ENCODE measurements at regions not wholly inside any gene's neighbourhood (a gene's known extent, or its start where the extent isn't known, plus 50 kb on each side); places are given as distances from the start of the nearest gene placed in this dataset.

- Histone ChIP-seq H3K4me3 (ENCODE audit: control insufficient read depth in 1 of 2, extremely low read depth in 1 of 2, low read length in 1 of 2) (no peak overlapping the region), H3K9me3 (no peaks in the 10 kb centered on the region), H3K4me1 (ENCODE audit: control insufficient read depth in 1 of 2, extremely low read depth in 1 of 2, insufficient read depth in 2 of 2, low read length in 2 of 2) (no peaks in the 10 kb centered on the region), H3K27ac (ENCODE audit: low read length) (no peak overlapping the region), H3K27me3 (replicated peaks in 1 of 2; ENCODE audit: control insufficient read depth in 2 of 2, extremely low read depth in 1 of 2, insufficient read depth in 2 of 2, low read length in 1 of 2) (no peaks in the 10 kb centered on the region), H3K36me3 (ENCODE audit: control insufficient read depth in 2 of 2, extremely low read depth in 1 of 2, insufficient read depth in 1 of 2, low read length in 1 of 2) (no peaks in the 10 kb centered on the region)
- Mint-ChIP-seq H3K27ac (no peak overlapping the region), H3K27me3 (peaks cover 0 to 6% of the 10 kb centered on the region in 2 donors), H3K4me1 (no peaks in the 10 kb centered on the region), H3K4me3 (no peak overlapping the region), H3K36me3 (no peaks in the 10 kb centered on the region), H3K9me3 (no peaks in the 10 kb centered on the region)
- DNase-seq (no peak), ATAC-seq (replicated peaks in 1 of 4) (no peak)
- ChIA-PET CTCF (no interaction called here), POLR2A (no interaction called here)
- 100% methylated on average over 1 of the region's 1 CpG for WGBS (ENCODE audit: insufficient coverage)
Measured at GRCh38 chr7:25678215-25678614, 449.9 kb upstream of the NPVF start.

DNA sequence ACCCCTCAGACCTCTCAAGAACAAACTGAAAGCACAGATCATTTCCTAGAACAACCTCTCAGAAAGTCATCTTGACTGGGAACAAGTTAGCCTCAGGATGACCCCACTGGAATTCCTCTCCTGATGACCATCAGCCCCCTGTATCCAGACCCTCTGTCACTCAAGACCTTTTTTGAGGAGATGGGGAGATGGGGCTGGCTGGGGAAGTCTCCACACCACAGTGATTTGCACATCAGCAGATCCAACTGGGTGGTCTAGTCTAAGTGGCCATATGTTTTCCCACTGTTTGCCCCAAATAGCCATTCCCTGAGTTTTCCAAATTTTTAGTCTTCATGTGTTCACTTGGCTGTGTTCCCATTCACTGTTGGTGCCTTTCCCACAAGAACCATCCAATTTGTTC lies 452.4 kb upstream of the NPVF start:
- Mint-ChIP-seq H3K27ac (no peak overlapping the region), H3K27me3 (peaks cover 9 to 10% of the 10 kb centered on the region in 2 donors), H3K4me1 (peaks cover 0 to 4% (median 2%) of the 10 kb centered on the region in 3 donors), H3K36me3 (no peaks in the 10 kb centered on the region), H3K9me3 (no peaks in the 10 kb centered on the region), H3K4me3 (no peak overlapping the region)
- no peak for ATAC-seq (replicated peaks in 1 of 4)
- no peak for DNase-seq
- ChIA-PET POLR2A (no interaction called here), CTCF (no interaction called here)
- Histone ChIP-seq H3K9me3 (no peaks in the 10 kb centered on the region), H3K27ac (ENCODE audit: low read length) (no peak overlapping the region), H3K4me3 (ENCODE audit: control insufficient read depth in 1 of 2, extremely low read depth in 1 of 2, low read length in 1 of 2) (no peak overlapping the region), H3K36me3 (ENCODE audit: control insufficient read depth in 2 of 2, extremely low read depth in 1 of 2, insufficient read depth in 1 of 2, low read length in 1 of 2) (no peaks in the 10 kb centered on the region), H3K27me3 (replicated peaks in 1 of 2; ENCODE audit: control insufficient read depth in 2 of 2, extremely low read depth in 1 of 2, insufficient read depth in 2 of 2, low read length in 1 of 2) (peaks cover 0 to 3% of the 10 kb centered on the region in 2 experiments), H3K4me1 (ENCODE audit: control insufficient read depth in 1 of 2, extremely low read depth in 1 of 2, insufficient read depth in 2 of 2, low read length in 2 of 2) (no peaks in the 10 kb centered on the region)

DNA sequence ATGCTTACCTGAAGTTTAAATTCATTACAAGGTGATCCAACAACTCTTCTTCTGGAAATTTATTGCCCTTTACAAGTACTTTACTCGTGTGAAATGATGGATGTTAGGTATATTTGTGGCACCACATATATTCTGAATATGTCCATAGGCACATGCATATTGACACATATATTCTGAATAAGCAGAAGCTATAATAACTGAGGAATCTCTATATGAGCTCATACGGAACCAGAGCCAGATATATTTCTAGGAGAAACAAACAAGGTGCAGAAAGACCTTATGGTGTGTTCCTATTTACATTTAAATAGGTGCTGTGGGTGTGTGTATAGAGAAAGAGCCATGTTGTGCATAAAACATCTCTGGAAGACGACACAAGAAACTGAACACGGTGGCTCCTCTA lies 456.1 kb upstream of the NPVF start:
- ATAC-seq (replicated peaks in 1 of 4): no peak
- Mint-ChIP-seq H3K9me3 (no peaks in the 10 kb centered on the region), H3K27me3 (peaks cover 9 to 15% of the 10 kb centered on the region in 2 donors), H3K36me3 (no peaks in the 10 kb centered on the region), H3K27ac (no peak overlapping the region), H3K4me1 (peaks cover 0 to 4% (median 2%) of the 10 kb centered on the region in 3 donors), H3K4me3 (no peak overlapping the region)
- no CpG with 5 or more reads among the region's 4 CpGs for whole genome bisulfite sequencing (ENCODE audit: insufficient coverage)
- Histone ChIP-seq H3K36me3 (ENCODE audit: control insufficient read depth in 2 of 2, extremely low read depth in 1 of 2, insufficient read depth in 1 of 2, low read length in 1 of 2) (no peaks in the 10 kb centered on the region), H3K4me3 (ENCODE audit: control insufficient read depth in 1 of 2, extremely low read depth in 1 of 2, low read length in 1 of 2) (no peak overlapping the region), H3K27me3 (replicated peaks in 1 of 2; ENCODE audit: control insufficient read depth in 2 of 2, extremely low read depth in 1 of 2, insufficient read depth in 2 of 2, low read length in 1 of 2) (peaks cover 0 to 4% of the 10 kb centered on the region in 2 experiments), H3K4me1 (ENCODE audit: control insufficient read depth in 1 of 2, extremely low read depth in 1 of 2, insufficient read depth in 2 of 2, low read length in 2 of 2) (no peaks in the 10 kb centered on the region), H3K27ac (ENCODE audit: low read length) (no peak overlapping the region), H3K9me3 (no peaks in the 10 kb centered on the region)
- POLR2A ChIA-PET: no interaction called here
- CTCF ChIA-PET: no interaction called here
- no peak for DNase-seq

- Histone ChIP-seq H3K27ac (ENCODE audit: low read length) (no peak overlapping the region), H3K4me3 (ENCODE audit: control insufficient read depth in 1 of 2, extremely low read depth in 1 of 2, low read length in 1 of 2) (no peak overlapping the region), H3K27me3 (replicated peaks in 1 of 2; ENCODE audit: control insufficient read depth in 2 of 2, extremely low read depth in 1 of 2, insufficient read depth in 2 of 2, low read length in 1 of 2) (peaks cover 0 to 4% of the 10 kb centered on the region in 2 experiments), H3K9me3 (no peaks in the 10 kb centered on the region), H3K36me3 (ENCODE audit: control insufficient read depth in 2 of 2, extremely low read depth in 1 of 2, insufficient read depth in 1 of 2, low read length in 1 of 2) (no peaks in the 10 kb centered on the region), H3K4me1 (ENCODE audit: control insufficient read depth in 1 of 2, extremely low read depth in 1 of 2, insufficient read depth in 2 of 2, low read length in 2 of 2) (no peaks in the 10 kb centered on the region)
- ChIA-PET POLR2A (no interaction called here), CTCF (no interaction called here)
- peaks cover 0 to 4% (median 2%) of the 10 kb centered on the region in 3 donors for H3K4me1 Mint-ChIP-seq
- WGBS (ENCODE audit: insufficient coverage): 65% methylated on average over 4 of the region's 4 CpGs
- DNase-seq: no peak
- no peak overlapping the region for H3K27ac Mint-ChIP-seq
- no peak overlapping the region for H3K4me3 Mint-ChIP-seq
- H3K36me3 Mint-ChIP-seq: no peaks in the 10 kb centered on the region
- H3K27me3 Mint-ChIP-seq: peaks cover 9 to 15% of the 10 kb centered on the region in 2 donors
- H3K9me3 Mint-ChIP-seq: no peaks in the 10 kb centered on the region
- no peak for ATAC-seq (replicated peaks in 1 of 4)
Measured at GRCh38 chr7:25686493-25686892, 458.2 kb upstream of the NPVF start.

GRCh38 chr7:25694211-25694610 lies 457.8 kb upstream of the NFE2L3 start:
- H3K4me1 ChIP-seq (ENCODE audit: control insufficient read depth in 1 of 2, extremely low read depth in 1 of 2, insufficient read depth in 2 of 2, low read length in 2 of 2): no peaks in the 10 kb centered on the region
- Mint-ChIP-seq H3K27me3 (peaks cover 0 to 11% of the 10 kb centered on the region in 2 donors), H3K4me3 (no peak overlapping the region), H3K9me3 (no peaks in the 10 kb centered on the region), H3K4me1 (no peaks in the 10 kb centered on the region), H3K27ac (no peak overlapping the region), H3K36me3 (no peaks in the 10 kb centered on the region)
- no peaks in the 10 kb centered on the region for H3K9me3 ChIP-seq
- WGBS (ENCODE audit: insufficient coverage): no CpG with 5 or more reads among the region's 2 CpGs
- ChIA-PET POLR2A (no interaction called here), CTCF (interaction anchor here in 1 of 2 donors (0.7 kb wide), 2 partner anchors 13 to 878 kb away, joined by 3 read pairs; no protein-coding TSS in a partner anchor)
- ATAC-seq (replicated peaks in 1 of 4) (no peak), DNase-seq (no peak)
- no peaks in the 10 kb centered on the region for H3K36me3 ChIP-seq (ENCODE audit: control insufficient read depth in 2 of 2, extremely low read depth in 1 of 2, insufficient read depth in 1 of 2, low read length in 1 of 2)
- no peak overlapping the region for H3K27ac ChIP-seq (ENCODE audit: low read length)
- H3K4me3 ChIP-seq (ENCODE audit: control insufficient read depth in 1 of 2, extremely low read depth in 1 of 2, low read length in 1 of 2): no peak overlapping the region
- no peaks in the 10 kb centered on the region for H3K27me3 ChIP-seq (replicated peaks in 1 of 2; ENCODE audit: control insufficient read depth in 2 of 2, extremely low read depth in 1 of 2, insufficient read depth in 2 of 2, low read length in 1 of 2)

DNA sequence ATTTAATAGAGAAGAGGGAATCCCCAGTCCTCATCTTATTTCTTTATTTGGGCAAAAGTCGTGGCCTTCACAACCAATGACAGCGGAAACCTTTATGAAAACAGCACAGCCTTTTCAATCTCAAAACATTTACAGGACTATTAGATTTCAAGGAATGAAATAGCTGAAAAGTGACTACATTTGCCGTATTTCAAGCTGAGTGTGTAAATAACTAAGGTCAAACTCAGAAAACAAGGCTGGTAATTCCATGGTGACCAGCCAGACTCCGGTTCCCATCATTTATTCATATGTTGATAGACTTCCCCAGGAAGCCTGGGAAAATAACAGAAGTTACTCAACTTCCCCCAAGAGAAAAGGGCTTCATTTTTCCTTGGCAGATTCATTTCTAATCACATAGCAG lies 457.3 kb upstream of the NFE2L3 start:
- Histone ChIP-seq H3K27ac (ENCODE audit: low read length) (no peak overlapping the region), H3K36me3 (ENCODE audit: control insufficient read depth in 2 of 2, extremely low read depth in 1 of 2, insufficient read depth in 1 of 2, low read length in 1 of 2) (no peaks in the 10 kb centered on the region), H3K4me1 (ENCODE audit: control insufficient read depth in 1 of 2, extremely low read depth in 1 of 2, insufficient read depth in 2 of 2, low read length in 2 of 2) (no peaks in the 10 kb centered on the region), H3K9me3 (no peaks in the 10 kb centered on the region), H3K4me3 (ENCODE audit: control insufficient read depth in 1 of 2, extremely low read depth in 1 of 2, low read length in 1 of 2) (no peak overlapping the region), H3K27me3 (replicated peaks in 1 of 2; ENCODE audit: control insufficient read depth in 2 of 2, extremely low read depth in 1 of 2, insufficient read depth in 2 of 2, low read length in 1 of 2) (no peaks in the 10 kb centered on the region)
- Mint-ChIP-seq H3K9me3 (no peaks in the 10 kb centered on the region), H3K27ac (no peak overlapping the region), H3K4me3 (no peak overlapping the region), H3K4me1 (no peaks in the 10 kb centered on the region), H3K27me3 (peaks cover 0 to 11% of the 10 kb centered on the region in 2 donors), H3K36me3 (no peaks in the 10 kb centered on the region)
- POLR2A ChIA-PET: no interaction called here
- DNase-seq: no peak
- no peak for ATAC-seq (replicated peaks in 1 of 4)
- WGBS (ENCODE audit: insufficient coverage): 40% methylated on average over 1 of the region's 4 CpGs
- CTCF ChIA-PET: no interaction called here

GRCh38 chr7:25696571-25696970 lies 455.4 kb upstream of the NFE2L3 start:
- CTCF ChIA-PET: interaction anchor here in 1 of 2 donors (0.7 kb wide), 1 partner anchor 75 kb away, joined by 3 read pairs; no protein-coding TSS in a partner anchor
- ATAC-seq (replicated peaks in 1 of 4) (no peak), DNase-seq (no peak)
- Histone ChIP-seq H3K4me1 (ENCODE audit: control insufficient read depth in 1 of 2, extremely low read depth in 1 of 2, insufficient read depth in 2 of 2, low read length in 2 of 2) (no peaks in the 10 kb centered on the region), H3K36me3 (ENCODE audit: control insufficient read depth in 2 of 2, extremely low read depth in 1 of 2, insufficient read depth in 1 of 2, low read length in 1 of 2) (no peaks in the 10 kb centered on the region), H3K4me3 (ENCODE audit: control insufficient read depth in 1 of 2, extremely low read depth in 1 of 2, low read length in 1 of 2) (no peak overlapping the region), H3K27me3 (replicated peaks in 1 of 2; ENCODE audit: control insufficient read depth in 2 of 2, extremely low read depth in 1 of 2, insufficient read depth in 2 of 2, low read length in 1 of 2) (no peaks in the 10 kb centered on the region), H3K27ac (ENCODE audit: low read length) (no peak overlapping the region), H3K9me3 (no peaks in the 10 kb centered on the region)
- H3K27me3 Mint-ChIP-seq: peaks cover 0 to 11% of the 10 kb centered on the region in 2 donors
- WGBS (ENCODE audit: insufficient coverage): 50% methylated on average over 1 of the region's 2 CpGs
- POLR2A ChIA-PET: no interaction called here
- H3K9me3 Mint-ChIP-seq: peaks cover 0 to 3% (median 0%) of the 10 kb centered on the region in 3 donors
- no peaks in the 10 kb centered on the region for H3K4me1 Mint-ChIP-seq
- H3K36me3 Mint-ChIP-seq: no peaks in the 10 kb centered on the region
- no peak overlapping the region for H3K4me3 Mint-ChIP-seq
- H3K27ac Mint-ChIP-seq: no peak overlapping the region
